ENCODE measurements at regions not wholly inside any gene's neighbourhood (a gene's known extent, or its start where the extent isn't known, plus 50 kb on each side); places are given as distances from the start of the nearest gene placed in this dataset.
"Not testable (repeated sequence)": the region's sequence is repeated elsewhere in the genome, so short reads cannot be mapped to it uniquely, and the experiment has no call there.

DNA sequence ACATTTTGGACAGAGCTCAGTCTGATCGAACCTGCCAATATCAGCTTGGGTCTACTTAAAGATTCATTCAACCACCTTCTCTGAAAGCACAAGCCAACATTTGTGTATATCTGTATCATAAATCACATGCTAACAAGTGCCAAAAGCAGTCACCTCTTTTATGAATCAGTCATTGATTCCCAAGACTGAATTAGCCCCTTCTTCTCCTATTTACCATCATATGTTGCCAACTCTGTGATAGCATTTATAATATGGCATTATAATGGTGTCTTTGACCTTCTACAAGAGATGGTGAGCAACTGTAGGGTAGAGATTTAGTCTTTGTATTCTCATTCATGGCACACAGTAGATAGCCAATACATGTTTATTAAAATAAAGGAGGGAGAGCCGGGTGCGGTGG lies 61.4 kb downstream of the DDX53 start:
- no peak for DNase-seq

DNA sequence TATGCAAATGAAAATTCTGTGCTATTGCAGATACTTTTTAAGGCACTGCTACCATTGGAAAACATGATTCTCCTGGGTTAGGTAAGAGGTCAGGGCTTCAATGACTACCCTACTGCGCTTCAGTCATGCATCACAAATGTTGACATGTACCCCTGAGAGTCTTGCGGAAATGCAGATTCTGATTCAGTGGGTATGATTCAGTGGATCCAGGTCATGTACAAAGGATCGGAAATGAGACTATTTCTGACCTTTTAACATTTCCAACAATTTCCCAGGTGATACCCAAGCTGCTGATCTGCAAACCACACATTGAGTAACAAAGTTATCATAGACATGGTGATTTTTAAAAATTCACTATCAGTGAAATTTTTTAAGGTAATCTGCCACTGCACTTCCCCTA lies 62.6 kb downstream of the DDX53 start:
- DNase-seq = no peak

DNA sequence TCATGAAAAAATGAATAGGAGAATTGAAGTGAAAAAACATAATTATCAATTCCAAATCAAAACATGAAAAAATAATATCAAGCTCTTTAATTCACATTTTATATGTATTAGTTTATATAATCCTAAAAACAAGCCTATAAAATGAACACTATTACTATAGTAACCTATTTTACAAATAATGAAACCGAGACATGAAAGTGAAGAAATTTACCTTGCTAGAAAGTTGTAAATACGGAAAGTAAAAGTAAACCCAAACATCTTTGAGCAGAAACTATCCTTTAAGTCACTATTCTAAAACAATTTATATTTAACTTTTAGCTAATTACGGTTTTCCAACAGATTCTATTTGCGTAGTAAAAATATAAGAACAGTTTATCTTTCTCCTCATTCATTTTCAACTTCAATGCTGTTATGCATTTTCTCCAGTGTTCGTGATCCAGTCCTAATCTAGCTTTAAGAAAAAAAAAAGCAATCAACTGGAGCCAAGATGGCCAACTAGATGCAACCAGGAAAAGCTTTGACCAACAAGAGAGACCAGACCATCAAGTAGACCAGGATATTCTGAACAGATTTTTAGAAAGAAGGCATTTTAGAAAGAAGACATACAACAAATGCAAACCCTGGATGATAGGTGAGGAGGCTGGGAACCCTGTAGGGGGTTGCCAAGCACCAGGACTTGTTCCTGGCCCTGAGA lies 67.0 kb downstream of the DDX53 start:
- DNase-seq = no peak

- DNase-seq = not testable (repeated sequence)
Observed at GRCh38 chrX:23075461-23075860, 75.7 kb downstream of the DDX53 start.

DNA sequence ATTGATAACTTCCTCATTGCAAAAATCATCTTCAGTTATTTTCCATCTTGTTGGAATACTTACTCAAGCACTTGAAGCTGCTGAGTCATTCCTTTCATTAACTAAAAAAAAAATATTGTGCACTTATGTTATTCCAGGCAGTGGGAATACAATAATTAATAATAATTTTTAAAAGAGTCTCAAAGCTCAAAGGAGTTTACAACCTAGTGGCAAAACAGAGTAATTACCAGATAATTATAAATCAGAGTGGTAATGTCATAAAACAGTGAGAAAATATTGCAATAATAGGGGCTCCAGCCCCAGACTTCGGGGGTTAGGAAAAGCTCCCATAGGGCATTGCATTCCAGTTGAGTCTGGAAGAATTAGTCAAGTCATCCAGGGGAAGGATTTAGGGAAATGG lies 79.6 kb downstream of the DDX53 start:
- DNase-seq = no peak

DNA sequence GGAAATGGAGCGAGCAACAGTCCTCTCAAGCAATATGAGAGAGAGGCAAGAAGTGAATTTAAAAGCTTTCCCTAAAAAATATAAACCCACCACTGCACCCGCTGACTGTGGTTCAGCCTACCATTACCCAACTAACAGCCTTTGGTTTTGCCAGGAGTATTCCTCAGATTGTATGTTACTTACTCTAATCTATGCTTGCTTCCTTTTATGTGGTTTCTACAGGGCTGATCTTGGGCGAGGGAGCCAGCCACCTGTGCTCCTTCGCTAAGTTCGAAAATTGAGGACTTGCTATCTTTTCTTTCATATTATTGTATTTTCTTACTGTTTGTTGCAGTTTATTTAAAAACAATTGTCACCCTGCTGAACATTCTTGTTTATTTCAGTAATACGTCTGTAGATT lies 101.1 kb downstream of the DDX53 start:
- no peak for DNase-seq

DNA sequence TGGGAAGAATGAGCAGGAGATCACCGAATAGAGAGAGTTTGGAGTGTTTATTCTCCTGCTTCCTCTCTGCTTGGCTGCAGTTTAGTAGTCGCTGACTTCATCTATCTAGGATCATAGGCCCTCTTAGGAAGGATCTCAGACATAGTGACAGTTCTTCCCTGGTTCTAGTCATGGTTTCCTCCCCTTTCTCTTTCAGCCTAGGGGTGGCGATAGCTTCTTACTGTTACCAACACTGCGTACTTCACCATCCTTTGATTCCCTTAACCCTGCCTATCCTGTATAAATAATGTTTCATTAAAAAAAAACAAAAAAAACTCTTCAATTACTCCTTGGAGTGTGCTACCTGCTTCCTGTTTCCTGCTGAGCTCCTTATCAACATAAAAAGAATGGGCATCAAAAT lies 103.8 kb downstream of the DDX53 start:
- no peak for DNase-seq

DNA sequence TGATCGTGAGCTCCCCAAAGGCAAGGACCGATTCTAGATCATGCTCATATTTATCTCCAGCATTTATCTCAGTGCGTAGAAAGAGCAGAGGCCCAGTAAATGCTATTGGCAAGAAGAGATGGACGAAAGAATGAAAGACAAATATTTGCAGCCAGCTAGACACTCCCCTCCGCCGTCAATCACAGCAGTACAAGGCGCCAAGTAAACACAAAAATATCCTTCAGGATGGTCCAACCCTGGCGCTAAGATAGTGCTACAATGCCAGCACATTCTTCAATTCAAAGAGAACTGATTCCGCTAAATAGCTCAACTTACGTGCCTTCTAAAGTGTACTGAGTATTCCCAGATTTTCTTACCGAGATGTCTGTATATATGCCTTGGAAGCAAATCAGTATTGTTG lies 114.5 kb downstream of the DDX53 start:
- DNase-seq = no peak

- no peak for DNase-seq
Observed at GRCh38 chrX:23115651-23116050, 115.9 kb downstream of the DDX53 start.

DNA sequence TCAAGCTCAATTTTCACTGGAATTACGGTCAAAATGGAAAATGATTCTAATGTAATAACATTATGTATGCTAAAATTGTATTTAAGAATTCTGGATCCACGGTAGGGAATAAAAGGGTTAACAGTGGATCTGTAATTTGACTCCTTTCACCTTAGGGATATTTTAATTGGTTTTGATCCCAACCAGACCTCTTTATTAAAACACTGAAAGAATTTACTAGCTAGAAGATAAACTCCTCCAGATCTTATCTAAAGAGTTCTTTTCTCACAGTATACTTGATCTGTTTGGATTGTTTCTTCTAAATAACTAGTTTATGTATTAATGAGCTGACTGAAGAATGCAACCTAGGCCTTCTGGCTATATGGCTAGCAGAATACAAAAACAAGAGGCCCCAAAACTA lies 118.4 kb downstream of the DDX53 start:
- DNase-seq = no peak

DNA sequence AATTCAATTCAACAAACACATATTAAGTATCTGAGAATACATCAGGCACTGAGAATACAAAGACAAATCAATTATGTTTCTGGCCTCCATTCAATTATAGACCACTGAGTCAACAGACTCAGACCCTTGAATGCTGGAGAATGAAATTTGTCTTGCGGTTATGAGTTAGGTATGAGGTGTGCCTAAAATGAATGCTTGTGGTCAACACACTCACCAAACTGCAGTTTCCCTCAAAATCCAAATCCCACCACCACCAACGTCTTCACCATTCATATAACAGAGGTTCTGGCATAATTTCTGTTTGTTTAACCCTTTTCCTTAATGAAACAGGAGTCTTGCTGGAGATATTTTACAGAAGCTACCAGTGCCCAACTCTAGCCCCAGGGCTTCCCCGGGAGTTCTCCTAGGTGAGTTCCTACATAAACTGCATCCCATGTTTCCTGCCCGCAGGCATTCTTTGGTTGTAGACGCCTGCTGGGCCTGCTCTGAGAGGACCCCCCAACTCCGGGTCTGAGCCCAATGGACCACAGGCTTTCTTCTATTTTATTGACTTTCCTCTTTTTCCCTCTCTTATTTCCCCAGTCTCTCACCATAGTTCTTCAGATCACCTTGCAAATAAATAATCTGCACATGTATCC lies 119.2 kb downstream of the DDX53 start:
- DNase-seq = peak; percentile 0

- DNase-seq = no peak
Observed at GRCh38 chrX:23127586-23127985, 127.8 kb downstream of the DDX53 start.

GRCh38 chrX:23133551-23133950 lies 133.8 kb downstream of the DDX53 start:
- no peak for DNase-seq

DNA sequence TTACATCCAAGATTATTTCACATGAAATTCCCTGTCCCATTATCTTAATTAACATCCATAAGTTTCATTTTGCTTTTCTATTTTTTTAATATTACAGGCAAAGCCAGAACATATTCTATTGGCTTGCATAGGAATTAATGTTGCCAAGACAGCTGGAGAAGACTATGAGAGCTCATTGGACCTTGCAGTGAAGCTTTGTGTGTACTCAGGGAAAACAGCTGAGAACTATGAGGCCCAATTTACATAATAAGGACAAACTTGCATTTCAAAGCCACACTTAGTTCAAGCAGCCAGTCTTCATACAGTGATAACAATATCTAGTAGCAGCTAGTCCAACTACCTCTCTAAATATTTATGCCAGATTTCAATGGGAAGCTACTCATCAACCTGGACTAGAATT lies 134.4 kb downstream of the DDX53 start:
- DNase-seq = no peak

DNA sequence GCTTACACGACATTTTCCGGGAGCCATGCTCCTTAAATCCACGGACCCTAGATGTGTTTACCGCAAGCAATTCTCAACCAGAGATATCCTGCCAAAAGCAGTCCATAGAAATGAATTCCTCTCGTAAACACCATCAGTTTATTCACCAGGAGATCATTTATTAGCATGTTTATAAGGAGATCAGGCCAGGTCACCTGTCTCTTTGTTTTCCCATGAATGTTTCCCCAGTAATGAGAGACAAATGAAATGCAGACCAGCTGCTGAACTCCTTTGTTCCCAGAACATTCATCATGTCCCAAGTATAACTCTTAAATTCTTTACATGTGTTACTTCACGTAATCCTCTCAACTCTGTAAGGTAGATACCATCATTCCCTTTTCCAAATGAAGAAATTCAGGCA lies 137.1 kb downstream of the DDX53 start:
- DNase-seq = no peak

DNA sequence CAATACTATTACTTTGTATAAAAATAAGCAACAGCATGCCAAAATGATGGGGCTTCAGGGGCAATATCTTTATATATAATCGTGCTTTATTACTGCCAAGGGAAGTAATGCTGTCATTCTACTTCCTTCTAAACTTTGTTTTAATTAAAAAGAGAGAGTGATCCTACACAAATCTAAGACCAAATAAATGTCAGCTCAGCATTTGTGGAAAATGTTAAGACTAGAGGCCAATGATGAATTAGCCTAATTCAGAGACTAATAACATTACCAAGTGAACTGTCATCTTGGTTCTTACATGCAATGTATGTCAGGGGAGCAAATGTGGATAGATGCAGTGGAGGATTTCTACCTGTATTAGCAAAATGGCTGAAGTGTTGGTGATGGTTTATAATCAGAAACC lies 166.4 kb upstream of the PTCHD1 start:
- no peak for DNase-seq

- no peak for DNase-seq
Observed at GRCh38 chrX:23185951-23186350, 148.7 kb upstream of the PTCHD1 start.

DNA sequence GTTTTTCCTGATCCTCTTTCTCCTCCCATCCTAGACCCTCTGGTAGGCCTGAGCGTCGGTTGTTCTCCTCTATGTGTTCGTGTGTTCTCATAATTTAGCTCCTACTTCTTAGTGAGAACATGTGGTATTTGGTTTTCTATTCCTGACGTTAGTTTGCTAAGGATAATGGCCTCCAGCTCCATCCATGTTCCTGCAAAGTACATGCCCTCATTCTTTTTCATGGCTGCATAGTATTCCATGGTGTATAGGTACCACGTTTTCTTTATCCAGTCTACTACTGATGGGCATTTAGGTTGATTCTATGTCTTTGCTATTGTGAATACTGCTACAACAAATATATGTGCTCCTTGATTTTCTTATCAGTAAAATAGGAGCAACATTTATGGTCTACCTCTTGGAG lies 146.8 kb upstream of the PTCHD1 start:
- DNase-seq = no peak

DNA sequence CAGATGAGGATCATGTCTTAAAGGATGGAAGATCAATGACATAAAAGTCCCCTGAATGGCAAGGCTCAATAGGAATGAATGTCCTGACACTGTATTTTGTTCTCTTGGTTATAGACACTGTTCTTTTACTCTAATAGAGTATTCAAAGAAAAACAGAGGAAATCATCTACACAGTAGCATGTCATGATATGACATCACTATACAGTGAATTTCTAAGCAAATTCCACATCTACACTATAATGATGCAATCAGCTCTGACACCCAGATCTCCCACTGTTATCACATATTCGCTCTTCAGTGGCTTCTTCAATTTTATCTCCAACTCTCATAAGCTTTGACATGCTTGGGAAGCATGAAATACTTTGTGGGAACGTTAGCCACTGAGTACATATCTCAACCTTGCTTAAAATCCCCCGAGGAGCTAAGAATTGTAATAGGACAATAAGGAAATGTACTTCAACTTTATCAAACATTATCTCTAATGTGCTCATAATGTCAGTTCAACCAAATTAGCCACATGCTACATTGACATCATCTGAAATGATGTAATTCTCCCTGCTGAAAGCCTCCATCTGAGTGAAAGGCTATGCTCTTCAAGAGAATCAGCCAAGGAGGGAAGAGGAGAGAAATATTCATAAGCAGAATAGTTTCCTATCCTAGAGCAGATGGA lies 139.6 kb upstream of the PTCHD1 start:
- no peak for DNase-seq

DNA sequence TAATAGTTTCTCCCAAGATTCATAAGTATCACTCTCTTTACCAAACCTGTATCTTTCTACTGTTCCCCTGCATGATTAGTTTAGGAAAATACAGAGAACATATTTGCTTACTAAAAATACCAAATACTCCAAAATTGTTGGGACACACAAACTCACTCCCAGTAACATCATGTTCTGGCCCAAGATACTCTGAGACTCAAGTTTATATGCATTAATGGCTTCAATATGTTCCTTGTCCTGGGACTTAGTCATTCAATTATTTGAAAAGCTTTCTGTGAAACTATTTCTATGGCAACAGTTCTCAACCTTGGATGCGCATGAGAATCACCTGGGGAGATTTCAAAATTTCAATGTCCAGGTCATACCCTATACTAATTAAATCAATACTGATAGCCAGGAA lies 138.9 kb upstream of the PTCHD1 start:
- no peak for DNase-seq

GRCh38 chrX:23201706-23202105 lies 132.9 kb upstream of the PTCHD1 start:
- no peak for DNase-seq

GRCh38 chrX:23202326-23202725 lies 132.3 kb upstream of the PTCHD1 start:
- DNase-seq = no peak

GRCh38 chrX:23223169-23223568 lies 111.5 kb upstream of the PTCHD1 start:
- no peak for DNase-seq

DNA sequence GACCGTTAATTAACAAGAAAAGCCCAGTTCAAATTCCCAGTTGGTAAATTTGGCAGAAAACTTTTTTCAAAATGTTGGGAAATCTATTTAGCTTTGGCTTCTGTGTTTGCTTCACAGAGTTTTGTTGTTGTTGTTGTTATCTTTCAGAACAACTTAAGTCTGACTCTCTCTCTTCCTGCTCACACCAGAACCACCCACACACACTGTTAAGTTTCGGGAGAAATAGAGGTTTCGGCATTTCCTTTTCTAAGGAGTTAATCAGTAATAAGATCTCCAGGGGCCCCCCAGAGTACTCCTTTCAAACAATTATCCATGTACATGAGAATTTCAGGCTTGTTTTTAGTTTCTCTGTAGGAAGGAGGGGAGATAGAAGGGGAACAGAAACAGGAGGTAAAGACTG lies 106.2 kb upstream of the PTCHD1 start:
- DNase-seq = no peak

Data from fibroblast of skin of right biceps (primary cell).